Chondrocyte (in vitro differentiated cells): ENCODE measurements at regions not wholly inside any gene's neighbourhood (a gene's known extent, or its start where the extent isn't known, plus 50 kb on each side); places are given as distances from the start of the nearest gene placed in this dataset.
A peak's percentile ranks its signal among the peaks of the same experiment; 100 is the strongest.

Source experiments
- DNase-seq: peaks from one replicate; pipeline ENCODE4 v3.0.0; 2021; ENCODE audit warnings: mixed read lengths, low spot score
- H3K27ac Mint-ChIP-seq: one replicate; pipeline ENCODE4 v1.8.0; 2021; ENCODE audit warnings: mild to moderate bottlenecking, moderate library complexity, mixed read lengths; ENCODE audit not compliant: unreplicated experiment
- H3K27me3 Mint-ChIP-seq: 2 replicates; pipeline ENCODE4 v1.8.0; 2021; ENCODE audit warnings: low read depth, mixed read lengths
- H3K36me3 Mint-ChIP-seq: 2 replicates; pipeline ENCODE4 v1.8.0; 2021; ENCODE audit warnings: low read depth, mixed read lengths
- H3K4me1 Mint-ChIP-seq: 2 replicates; pipeline ENCODE4 v1.8.0; 2021; ENCODE audit warnings: low read depth, mild to moderate bottlenecking, mixed read lengths
- H3K4me3 Mint-ChIP-seq: one replicate; pipeline ENCODE4 v1.8.0; 2021; ENCODE audit warnings: mild to moderate bottlenecking, moderate library complexity, mixed read lengths; ENCODE audit not compliant: unreplicated experiment
- H3K9me3 Mint-ChIP-seq: 2 replicates; pipeline ENCODE4 v1.8.0; 2021; ENCODE audit warnings: low read depth, mixed read lengths
- TF ChIP-seq, protein P1 (sequence below): fragments of 200-600 bp; sonication (generic); IDR thresholded peaks from 2 replicates; pipeline ENCODE4 v1.5.0; 2021; ENCODE audit warnings: antibody characterized with exemption, mild to moderate bottlenecking, moderate library complexity

DNA sequence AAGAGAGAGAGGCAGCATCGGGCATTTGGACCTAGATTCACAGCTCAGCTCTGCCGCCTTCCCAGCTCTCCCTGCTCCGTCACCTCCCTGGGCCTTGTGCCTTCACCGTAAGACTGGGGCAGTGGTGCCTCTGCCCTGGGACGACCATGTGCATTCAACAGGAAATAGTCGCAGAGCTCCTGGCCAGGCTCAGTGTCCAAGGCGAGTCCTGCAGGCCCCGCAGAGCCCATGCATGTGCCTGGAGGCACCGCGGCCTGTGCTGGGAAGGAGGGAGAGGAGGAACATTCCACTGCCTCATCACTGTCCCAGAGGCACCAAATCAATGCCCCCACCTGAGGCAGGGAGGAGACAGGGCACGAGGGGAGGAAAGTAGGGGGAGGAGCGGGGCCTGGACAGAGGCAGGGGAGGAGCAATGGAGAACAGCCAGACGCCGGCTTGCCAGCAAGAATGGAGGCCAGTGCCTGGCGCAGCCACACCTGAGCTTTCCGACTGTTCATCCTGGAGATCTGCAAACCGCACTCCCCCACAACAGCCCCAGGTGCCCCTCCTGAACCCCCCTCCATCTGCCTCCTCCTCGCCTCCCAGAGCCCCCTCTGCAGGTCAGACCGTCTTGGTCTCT lies 74.4 kb upstream of the PRR5 start:
- TF ChIP-seq, protein P1, sequence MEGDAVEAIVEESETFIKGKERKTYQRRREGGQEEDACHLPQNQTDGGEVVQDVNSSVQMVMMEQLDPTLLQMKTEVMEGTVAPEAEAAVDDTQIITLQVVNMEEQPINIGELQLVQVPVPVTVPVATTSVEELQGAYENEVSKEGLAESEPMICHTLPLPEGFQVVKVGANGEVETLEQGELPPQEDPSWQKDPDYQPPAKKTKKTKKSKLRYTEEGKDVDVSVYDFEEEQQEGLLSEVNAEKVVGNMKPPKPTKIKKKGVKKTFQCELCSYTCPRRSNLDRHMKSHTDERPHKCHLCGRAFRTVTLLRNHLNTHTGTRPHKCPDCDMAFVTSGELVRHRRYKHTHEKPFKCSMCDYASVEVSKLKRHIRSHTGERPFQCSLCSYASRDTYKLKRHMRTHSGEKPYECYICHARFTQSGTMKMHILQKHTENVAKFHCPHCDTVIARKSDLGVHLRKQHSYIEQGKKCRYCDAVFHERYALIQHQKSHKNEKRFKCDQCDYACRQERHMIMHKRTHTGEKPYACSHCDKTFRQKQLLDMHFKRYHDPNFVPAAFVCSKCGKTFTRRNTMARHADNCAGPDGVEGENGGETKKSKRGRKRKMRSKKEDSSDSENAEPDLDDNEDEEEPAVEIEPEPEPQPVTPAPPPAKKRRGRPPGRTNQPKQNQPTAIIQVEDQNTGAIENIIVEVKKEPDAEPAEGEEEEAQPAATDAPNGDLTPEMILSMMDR = no peak
- peaks cover 3% of the 10 kb centered on the region for H3K4me1 Mint-ChIP-seq
- no peak overlapping the region for H3K27ac Mint-ChIP-seq
- H3K9me3 Mint-ChIP-seq = peaks cover 7% of the 10 kb centered on the region
- H3K4me3 Mint-ChIP-seq = no peak overlapping the region
- peaks cover 5% of the 10 kb centered on the region for H3K36me3 Mint-ChIP-seq
- H3K27me3 Mint-ChIP-seq = peaks cover 16% of the 10 kb centered on the region
- DNase-seq = no peak

DNA sequence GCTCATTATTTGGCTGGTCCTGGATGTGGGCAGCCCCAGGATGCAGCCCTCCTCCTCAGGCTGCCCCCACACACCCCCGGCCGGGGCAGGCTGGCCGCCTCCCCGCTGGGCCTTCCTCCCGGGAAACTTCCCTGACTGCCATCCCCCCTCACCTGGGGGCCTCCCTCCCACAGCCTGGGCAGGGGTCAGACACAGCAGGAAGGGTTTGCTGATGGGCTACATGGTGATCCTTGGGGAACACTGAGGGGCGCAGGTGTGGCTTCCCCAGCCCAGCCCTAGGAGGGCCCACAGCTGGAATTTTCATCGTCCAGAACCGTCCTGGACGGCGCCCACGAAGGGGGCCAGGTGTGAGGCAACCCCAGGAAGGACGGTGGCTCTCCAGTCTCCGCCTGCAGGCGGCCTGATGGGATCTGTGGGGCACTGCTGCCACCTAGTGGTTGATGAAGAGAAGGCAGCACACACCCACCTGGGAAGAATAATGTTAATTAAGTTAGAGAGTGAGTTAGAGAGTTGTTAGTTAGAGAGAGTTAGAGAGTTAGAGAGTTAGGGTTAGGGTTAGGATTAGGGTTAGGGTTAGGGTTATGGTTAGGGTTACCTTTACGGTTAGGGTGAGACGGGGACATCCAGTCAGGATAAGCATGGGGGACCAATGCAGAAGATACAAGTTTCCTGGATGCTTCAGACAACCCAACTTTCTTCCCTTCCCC lies 75.9 kb upstream of the PRR5 start:
- H3K36me3 Mint-ChIP-seq = peaks cover 2% of the 10 kb centered on the region
- peaks cover 19% of the 10 kb centered on the region for H3K27me3 Mint-ChIP-seq
- H3K4me3 Mint-ChIP-seq = no peak overlapping the region
- peaks cover 3% of the 10 kb centered on the region for H3K9me3 Mint-ChIP-seq
- peaks cover 3% of the 10 kb centered on the region for H3K4me1 Mint-ChIP-seq
- DNase-seq = no peak
- TF ChIP-seq, protein P1 = peak; percentile 98
- H3K27ac Mint-ChIP-seq = no peak overlapping the region

DNA sequence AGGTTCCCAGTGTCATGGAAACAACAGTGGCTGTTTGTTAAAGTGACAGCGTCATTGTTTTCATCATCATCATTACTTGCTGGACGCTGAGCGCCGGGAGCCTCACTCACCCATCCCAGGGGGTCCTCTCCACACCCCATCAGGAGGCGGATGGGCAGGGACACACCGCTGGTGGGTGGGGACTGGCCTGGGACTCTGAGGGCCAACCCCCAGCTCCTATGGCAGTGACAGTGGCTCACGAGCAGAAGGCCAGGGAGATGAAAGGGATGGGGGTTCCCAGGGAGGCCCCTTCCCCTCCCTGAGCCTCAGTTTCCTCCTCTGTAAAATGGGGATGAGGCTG lies 76.6 kb upstream of the PRR5 start:
- TF ChIP-seq, protein P1 = no peak
- Mint-ChIP-seq H3K4me3 (no peak overlapping the region), H3K27ac (no peak overlapping the region), H3K4me1 (peaks cover 3% of the 10 kb centered on the region), H3K9me3 (no peaks in the 10 kb centered on the region), H3K27me3 (peaks cover 19% of the 10 kb centered on the region), H3K36me3 (no peaks in the 10 kb centered on the region)
- no peak for DNase-seq

GRCh38 chr22:44624689-44625420 lies 77.1 kb upstream of the PRR5 start:
- no peaks in the 10 kb centered on the region for H3K36me3 Mint-ChIP-seq
- H3K27ac Mint-ChIP-seq = no peak overlapping the region
- no peaks in the 10 kb centered on the region for H3K9me3 Mint-ChIP-seq
- H3K4me3 Mint-ChIP-seq = no peak overlapping the region
- H3K27me3 Mint-ChIP-seq = peaks cover 15% of the 10 kb centered on the region
- H3K4me1 Mint-ChIP-seq = peaks cover 3% of the 10 kb centered on the region
- no peak for DNase-seq
- TF ChIP-seq, protein P1 = no peak

- no peak for DNase-seq
- H3K4me3 Mint-ChIP-seq = no peak overlapping the region
- H3K9me3 Mint-ChIP-seq = no peaks in the 10 kb centered on the region
- no peak overlapping the region for H3K27ac Mint-ChIP-seq
- peaks cover 3% of the 10 kb centered on the region for H3K4me1 Mint-ChIP-seq
- TF ChIP-seq, protein P1 = peak; percentile 84
- peaks cover 12% of the 10 kb centered on the region for H3K27me3 Mint-ChIP-seq
- no peaks in the 10 kb centered on the region for H3K36me3 Mint-ChIP-seq
These were observed 78.1 kb upstream of the PRR5 start for GRCh38 chr22:44623771-44624510.
